Esophagus squamous epithelium (tissue), 4 donors: ENCODE measurements at regions not wholly inside any gene's neighbourhood (a gene's known extent, or its start where the extent isn't known, plus 50 kb on each side); places are given as distances from the start of the nearest gene placed in this dataset.

ENCODE experiments used
- CTCF ChIP-seq, 6 experiments: fragments of 450-650 bp in 4 of 6; fragments of 200-600 bp in 2 of 6; sonication (generic) in 2 of 6; IDR thresholded peaks; one replicate each; pipeline ENCODE4 v1.5.1; 2016 to 2019; ENCODE audit warnings: antibody characterized with exemption in 6 of 6, mild to moderate bottlenecking in 4 of 6, moderate library complexity in 4 of 6
- POLR2A ChIP-seq, 4 donors: fragments of 450-650 bp; IDR thresholded peaks; one replicate each; pipeline ENCODE4 v1.6.1; 2017; ENCODE audit warnings: antibody characterized with exemption in 4 of 4, mild to moderate bottlenecking in 4 of 4, moderate library complexity in 3 of 4

DNA sequence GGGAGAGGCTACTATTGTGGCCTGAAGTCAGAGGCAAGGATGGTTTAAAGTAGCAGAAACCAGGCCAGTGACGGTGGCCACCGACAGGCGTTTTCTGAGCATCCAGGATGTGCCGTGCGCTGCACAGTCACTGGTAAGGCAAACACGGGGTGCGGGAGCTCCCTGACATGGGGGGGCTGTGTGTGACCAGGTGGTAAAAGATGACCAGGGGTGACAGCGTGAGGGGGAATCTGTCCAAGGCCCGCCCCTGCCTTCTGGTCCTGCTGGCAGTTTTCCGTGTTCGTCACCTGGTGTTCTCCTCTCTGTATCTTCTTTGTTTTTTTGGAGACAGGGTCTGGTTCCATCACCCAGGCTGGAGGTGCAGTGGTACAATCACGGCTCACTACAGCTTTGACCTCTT is 167.4 kb downstream of the ICE1 start:
- no peak for TF ChIP-seq CTCF (IDR thresholded peaks at IDR 0.05)
- TF ChIP-seq POLR2A (IDR thresholded peaks at IDR 0.05): no peak
